ENCODE measurements at regions not wholly inside any gene's neighbourhood (a gene's known extent, or its start where the extent isn't known, plus 50 kb on each side); places are given as distances from the start of the nearest gene placed in this dataset.

GRCh38 chr20:17168026-17168612 lies 58.7 kb upstream of the PCSK2 start:
- H3K4me3 ChIP-seq (ENCODE audit: insufficient read depth, low read depth, low read length, poor library complexity, severe bottlenecking) = no peak overlapping the region
- H3K4me1 ChIP-seq (ENCODE audit: control insufficient read depth, insufficient read depth, low read length, poor library complexity, severe bottlenecking) = no peaks in the 10 kb centered on the region
- DNase-seq = no peak
- no peaks in the 10 kb centered on the region for H3K36me3 ChIP-seq (ENCODE audit: control insufficient read depth, insufficient read depth, low read length)
- H3K27ac ChIP-seq (ENCODE audit: insufficient read depth, low read length, poor library complexity, severe bottlenecking) = no peak overlapping the region
- H3K27me3 ChIP-seq (replicated peaks; ENCODE audit: control insufficient read depth, insufficient read depth, low read length, poor library complexity, severe bottlenecking) = no peaks in the 10 kb centered on the region
- H3K9me3 ChIP-seq (ENCODE audit: control insufficient read depth, low read length) = no peaks in the 10 kb centered on the region

DNA sequence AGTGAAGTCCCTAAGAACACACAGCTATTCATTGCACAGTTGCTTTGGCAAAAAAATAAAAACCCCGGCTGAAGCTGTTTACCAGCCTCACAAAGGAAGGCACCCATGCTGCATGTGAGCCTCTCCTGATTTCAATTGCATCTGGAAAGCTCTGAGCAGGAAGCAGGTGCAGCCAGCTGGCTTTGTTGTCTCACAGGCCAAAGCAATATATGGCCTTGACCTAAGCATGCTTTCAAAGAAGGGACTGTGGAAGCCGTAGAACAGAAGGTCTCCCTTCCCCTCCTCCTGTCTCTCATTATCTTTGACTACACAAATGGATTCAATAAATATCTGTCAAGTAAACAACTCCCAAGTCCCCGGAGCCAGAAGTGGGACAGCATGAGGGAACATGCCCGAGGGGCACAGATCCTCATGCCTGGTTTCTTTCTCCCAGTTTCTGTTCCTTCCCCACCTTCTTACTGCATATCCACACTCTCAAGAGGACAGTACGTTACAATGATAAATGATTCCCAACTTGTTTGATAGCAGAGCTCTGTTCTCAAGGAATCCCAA lies 57.2 kb upstream of the PCSK2 start:
- no peaks in the 10 kb centered on the region for H3K27me3 ChIP-seq (replicated peaks; ENCODE audit: control insufficient read depth, insufficient read depth, low read length, poor library complexity, severe bottlenecking)
- no peak for DNase-seq
- H3K4me3 ChIP-seq (ENCODE audit: insufficient read depth, low read depth, low read length, poor library complexity, severe bottlenecking) = no peak overlapping the region
- no peaks in the 10 kb centered on the region for H3K4me1 ChIP-seq (ENCODE audit: control insufficient read depth, insufficient read depth, low read length, poor library complexity, severe bottlenecking)
- H3K9me3 ChIP-seq (ENCODE audit: control insufficient read depth, low read length) = no peaks in the 10 kb centered on the region
- no peaks in the 10 kb centered on the region for H3K36me3 ChIP-seq (ENCODE audit: control insufficient read depth, insufficient read depth, low read length)
- H3K27ac ChIP-seq (ENCODE audit: insufficient read depth, low read length, poor library complexity, severe bottlenecking) = no peak overlapping the region

- Histone ChIP-seq H3K27ac (ENCODE audit: insufficient read depth, low read length, poor library complexity, severe bottlenecking) (no peak overlapping the region), H3K4me3 (ENCODE audit: insufficient read depth, low read depth, low read length, poor library complexity, severe bottlenecking) (no peak overlapping the region), H3K9me3 (ENCODE audit: control insufficient read depth, low read length) (no peaks in the 10 kb centered on the region), H3K36me3 (ENCODE audit: control insufficient read depth, insufficient read depth, low read length) (no peaks in the 10 kb centered on the region), H3K27me3 (replicated peaks; ENCODE audit: control insufficient read depth, insufficient read depth, low read length, poor library complexity, severe bottlenecking) (no peaks in the 10 kb centered on the region), H3K4me1 (ENCODE audit: control insufficient read depth, insufficient read depth, low read length, poor library complexity, severe bottlenecking) (no peaks in the 10 kb centered on the region)
- no peak for DNase-seq
Measured at GRCh38 chr20:17171746-17172280, 55.0 kb upstream of the PCSK2 start.

GRCh38 chr20:17172836-17173516 lies 53.9 kb upstream of the PCSK2 start:
- Histone ChIP-seq H3K4me3 (ENCODE audit: insufficient read depth, low read depth, low read length, poor library complexity, severe bottlenecking) (no peak overlapping the region), H3K4me1 (ENCODE audit: control insufficient read depth, insufficient read depth, low read length, poor library complexity, severe bottlenecking) (no peaks in the 10 kb centered on the region)

More at GRCh38 chr20:17172836-17173516, 53.9 kb upstream of the PCSK2 start:
- Histone ChIP-seq H3K36me3 (ENCODE audit: control insufficient read depth, insufficient read depth, low read length) (no peaks in the 10 kb centered on the region), H3K27me3 (replicated peaks; ENCODE audit: control insufficient read depth, insufficient read depth, low read length, poor library complexity, severe bottlenecking) (no peaks in the 10 kb centered on the region), H3K27ac (ENCODE audit: insufficient read depth, low read length, poor library complexity, severe bottlenecking) (no peak overlapping the region), H3K9me3 (ENCODE audit: control insufficient read depth, low read length) (no peaks in the 10 kb centered on the region)
- DNase-seq = no peak

Data from effector memory CD4-positive, alpha-beta T cell (primary cell).